ENCODE measurements at regions not wholly inside any gene's neighbourhood (a gene's known extent, or its start where the extent isn't known, plus 50 kb on each side); places are given as distances from the start of the nearest gene placed in this dataset.

GRCh38 chr1:215360031-215360430, 207.1 kb upstream of the KCTD3 start:
- Histone ChIP-seq H2AFZ (ENCODE audit: low read length) (no peak overlapping the region), H4K20me1 (ENCODE audit: low read length) (no peaks in the 10 kb centered on the region), H3K4me1 (ENCODE audit: insufficient read depth, low read length) (no peaks in the 10 kb centered on the region), H3K36me3 (ENCODE audit: low read depth, low read length) (no peaks in the 10 kb centered on the region), H3K9ac (ENCODE audit: low read length) (no peak overlapping the region), H3K4me3 (ENCODE audit: low read length) (no peak overlapping the region), H3K4me2 (ENCODE audit: low read length) (no peak overlapping the region), H3F3A (ENCODE audit: low read length, unreplicated experiment) (no peaks in the 10 kb centered on the region), H3K27me3 (ENCODE audit: low read length) (no peaks in the 10 kb centered on the region), H3K79me2 (ENCODE audit: low read length) (no peaks in the 10 kb centered on the region), H3K27ac (ENCODE audit: low read length) (no peak overlapping the region), H3K9me3 (ENCODE audit: low read length) (no peaks in the 10 kb centered on the region), H3K9me2 (replicated peaks; ENCODE audit: low read length) (no peaks in the 10 kb centered on the region)
- no peak for DNase-seq
- ChIA-PET CTCF (no interaction called here), POLR2A (ENCODE audit: unreplicated experiment) (no interaction called here)
- ATAC-seq, result no peak
- intact Hi-C loops (cut with micrococcal nuclease), result no loop called here
- BruUV-seq (replicated peaks), result no TSS peak
- TF ChIP-seq CTCF (conservative IDR thresholded peaks at IDR 0.05; ENCODE audit: low read depth, low read length) (no peak), EZH2phosphoT487 (IDR thresholded peaks at IDR 0.05; ENCODE audit: borderline replicate concordance, low read length) (no peak), EZH2 (IDR thresholded peaks at IDR 0.05; ENCODE audit: low read length, unreplicated experiment) (no peak)

GRCh38 chr1:215360758-215361157, 206.3 kb upstream of the KCTD3 start:
- ChIA-PET POLR2A (ENCODE audit: unreplicated experiment) (no interaction called here), CTCF (no interaction called here)
- ATAC-seq (no peak), DNase-seq (no peak)
- Histone ChIP-seq H3F3A (ENCODE audit: low read length, unreplicated experiment) (no peaks in the 10 kb centered on the region), H3K27me3 (ENCODE audit: low read length) (no peaks in the 10 kb centered on the region), H3K4me2 (ENCODE audit: low read length) (no peak overlapping the region), H3K4me3 (ENCODE audit: low read length) (no peak overlapping the region), H3K27ac (ENCODE audit: low read length) (no peak overlapping the region), H2AFZ (ENCODE audit: low read length) (no peak overlapping the region), H4K20me1 (ENCODE audit: low read length) (no peaks in the 10 kb centered on the region), H3K9me3 (ENCODE audit: low read length) (no peaks in the 10 kb centered on the region), H3K9me2 (replicated peaks; ENCODE audit: low read length) (no peaks in the 10 kb centered on the region), H3K4me1 (ENCODE audit: insufficient read depth, low read length) (no peaks in the 10 kb centered on the region), H3K36me3 (ENCODE audit: low read depth, low read length) (no peaks in the 10 kb centered on the region), H3K79me2 (ENCODE audit: low read length) (no peaks in the 10 kb centered on the region), H3K9ac (ENCODE audit: low read length) (no peak overlapping the region)
- no TSS peak for BruUV-seq (replicated peaks)
- TF ChIP-seq CTCF (conservative IDR thresholded peaks at IDR 0.05; ENCODE audit: low read depth, low read length) (no peak), EZH2phosphoT487 (IDR thresholded peaks at IDR 0.05; ENCODE audit: borderline replicate concordance, low read length) (no peak), EZH2 (IDR thresholded peaks at IDR 0.05; ENCODE audit: low read length, unreplicated experiment) (no peak)
- intact Hi-C loops (cut with micrococcal nuclease), result no loop called here

GRCh38 chr1:215375381-215375780, 191.7 kb upstream of the KCTD3 start:
- H3K9me3 ChIP-seq (ENCODE audit: low read length), result no peaks in the 10 kb centered on the region
- ChIA-PET POLR2A (ENCODE audit: unreplicated experiment) (no interaction called here), CTCF (no interaction called here)
- H3K9ac ChIP-seq (ENCODE audit: low read length), result no peak overlapping the region
- DNase-seq (no peak), ATAC-seq (no peak)
- H3K4me3 ChIP-seq (ENCODE audit: low read length), result no peak overlapping the region
- no peaks in the 10 kb centered on the region for H3F3A ChIP-seq (ENCODE audit: low read length, unreplicated experiment)
- no peaks in the 10 kb centered on the region for H3K27me3 ChIP-seq (ENCODE audit: low read length)
- no peaks in the 10 kb centered on the region for H3K79me2 ChIP-seq (ENCODE audit: low read length)
- H3K4me2 ChIP-seq (ENCODE audit: low read length), result no peak overlapping the region
- H2AFZ ChIP-seq (ENCODE audit: low read length), result no peak overlapping the region
- H3K9me2 ChIP-seq (replicated peaks; ENCODE audit: low read length), result no peaks in the 10 kb centered on the region
- no peaks in the 10 kb centered on the region for H4K20me1 ChIP-seq (ENCODE audit: low read length)
- no peak for TF ChIP-seq CTCF (conservative IDR thresholded peaks at IDR 0.05; ENCODE audit: low read depth, low read length)
- TF ChIP-seq EZH2 (IDR thresholded peaks at IDR 0.05; ENCODE audit: low read length, unreplicated experiment), result no peak
- TF ChIP-seq EZH2phosphoT487 (IDR thresholded peaks at IDR 0.05; ENCODE audit: borderline replicate concordance, low read length), result no peak
- intact Hi-C loops (cut with micrococcal nuclease), result no loop called here
- no peaks in the 10 kb centered on the region for H3K4me1 ChIP-seq (ENCODE audit: insufficient read depth, low read length)
- no TSS peak for BruUV-seq (replicated peaks)
- H3K36me3 ChIP-seq (ENCODE audit: low read depth, low read length), result no peaks in the 10 kb centered on the region
- H3K27ac ChIP-seq (ENCODE audit: low read length), result no peak overlapping the region

All from PC-3 (cell line).